Right renal cortex interstitium (tissue), 3 donors: ENCODE measurements at regions not wholly inside any gene's neighbourhood (a gene's known extent, or its start where the extent isn't known, plus 50 kb on each side); places are given as distances from the start of the nearest gene placed in this dataset.

Experiments used
- DNase-seq, 3 donors: peaks; one replicate each; pipeline ENCODE4 v3.0.0-alpha.2; 2013; ENCODE audit warnings: low read depth in 3 of 3, low spot score in 2 of 3

GRCh38 chr7:52285689-52286088, 749.7 kb upstream of the POM121L12 start:
- DNase-seq = no peak

GRCh38 chr7:52283335-52283734, 752.1 kb upstream of the POM121L12 start:
- no peak for DNase-seq

- DNase-seq = no peak
These were observed 761.5 kb upstream of the POM121L12 start for GRCh38 chr7:52273685-52274610.

- DNase-seq = no peak
These were observed 763.7 kb upstream of the POM121L12 start for GRCh38 chr7:52271703-52272102.

- no peak for DNase-seq
These were observed 765.1 kb upstream of the POM121L12 start for GRCh38 chr7:52270301-52270700.

GRCh38 chr7:52269669-52270068, 765.8 kb upstream of the POM121L12 start:
- no peak for DNase-seq

GRCh38 chr7:52261057-52261456, 774.4 kb upstream of the POM121L12 start:
- DNase-seq = peak in 1 of 3 donors; percentile 4

- DNase-seq = no peak
These were observed 775.3 kb upstream of the POM121L12 start for GRCh38 chr7:52260046-52260665.

- no peak for DNase-seq
These were observed 777.5 kb upstream of the POM121L12 start for GRCh38 chr7:52257890-52258289.

- no peak for DNase-seq
These were observed 780.9 kb upstream of the POM121L12 start for GRCh38 chr7:52254396-52255010.

GRCh38 chr7:52253953-52254352, 781.5 kb upstream of the POM121L12 start:
- DNase-seq = no peak

- no peak for DNase-seq
These were observed 785.7 kb upstream of the POM121L12 start for GRCh38 chr7:52249741-52250140.

- no peak for DNase-seq
These were observed 787.9 kb upstream of the POM121L12 start for GRCh38 chr7:52247518-52247917.

- no peak for DNase-seq
These were observed 791.7 kb upstream of the POM121L12 start for GRCh38 chr7:52243685-52244084.

- DNase-seq = no peak
These were observed 802.2 kb upstream of the POM121L12 start for GRCh38 chr7:52233248-52233647.

- DNase-seq = no peak
These were observed 823.5 kb upstream of the POM121L12 start for GRCh38 chr7:52211930-52212329.

- peak in 2 of 3 donors; percentile 10 to 30 for DNase-seq
These were observed 825.8 kb upstream of the POM121L12 start for GRCh38 chr7:52209614-52210013.

- DNase-seq = no peak
These were observed 838.2 kb upstream of the POM121L12 start for GRCh38 chr7:52197221-52197620.

- no peak for DNase-seq
These were observed 839.8 kb upstream of the POM121L12 start for GRCh38 chr7:52195664-52196063.

GRCh38 chr7:52189153-52189778, 846.2 kb upstream of the POM121L12 start:
- DNase-seq = no peak
